Mucosa of descending colon (tissue), 3 donors: ENCODE measurements at regions not wholly inside any gene's neighbourhood (a gene's known extent, or its start where the extent isn't known, plus 50 kb on each side); places are given as distances from the start of the nearest gene placed in this dataset.

ENCODE experiments used
- ATAC-seq: fragments of 200-7000 bp; cut with Tn5 transposase; one replicate; pipeline ENCODE4 v1.9.1; 2020; ENCODE audit warnings: mild to moderate bottlenecking, moderate library complexity
- DNase-seq, 3 donors: peaks; one replicate each; pipeline ENCODE4 v3.0.0-alpha.2; 2020
- H3K36me3 ChIP-seq: fragments of 200-600 bp; one replicate; pipeline ENCODE4 v1.8.0; 2021; ENCODE audit warnings: low read depth, mild to moderate bottlenecking
- H3K4me1 ChIP-seq: fragments of 200-600 bp; one replicate; pipeline ENCODE4 v1.8.0; 2021; ENCODE audit warnings: low read depth, mild to moderate bottlenecking
- H3K4me3 ChIP-seq: fragments of 200-600 bp; one replicate; pipeline ENCODE4 v1.8.0; 2021; ENCODE audit warnings: mild to moderate bottlenecking
- H3K9me3 ChIP-seq: fragments of 200-600 bp; one replicate; pipeline ENCODE4 v1.8.0; 2021; ENCODE audit warnings: mild to moderate bottlenecking
- intact Hi-C, 2 donors: fragments of 100-400 bp; cut with DNase I in 1 of 2; cut with micrococcal nuclease in 1 of 2; formaldehyde crosslinking; loops; one replicate each; pipeline versions ENCODE4 v1.11.0 to v1.11.1; 2022; cut with DNase I, micrococcal nuclease
- TF ChIP-seq, protein P1 (sequence below): fragments of 200-600 bp; IDR thresholded peaks from one replicate; pipeline ENCODE4 v1.8.0; 2022; ENCODE audit warnings: antibody characterized with exemption, mild to moderate bottlenecking
- donor health status: DM: no; HTN: no; CAD: no; lungs with moderate emphysema.
- donor health status: DM: no; HTN: no; CAD: no.
- donor health status: DM: no; HTN: yes; CAD: no.

DNA sequence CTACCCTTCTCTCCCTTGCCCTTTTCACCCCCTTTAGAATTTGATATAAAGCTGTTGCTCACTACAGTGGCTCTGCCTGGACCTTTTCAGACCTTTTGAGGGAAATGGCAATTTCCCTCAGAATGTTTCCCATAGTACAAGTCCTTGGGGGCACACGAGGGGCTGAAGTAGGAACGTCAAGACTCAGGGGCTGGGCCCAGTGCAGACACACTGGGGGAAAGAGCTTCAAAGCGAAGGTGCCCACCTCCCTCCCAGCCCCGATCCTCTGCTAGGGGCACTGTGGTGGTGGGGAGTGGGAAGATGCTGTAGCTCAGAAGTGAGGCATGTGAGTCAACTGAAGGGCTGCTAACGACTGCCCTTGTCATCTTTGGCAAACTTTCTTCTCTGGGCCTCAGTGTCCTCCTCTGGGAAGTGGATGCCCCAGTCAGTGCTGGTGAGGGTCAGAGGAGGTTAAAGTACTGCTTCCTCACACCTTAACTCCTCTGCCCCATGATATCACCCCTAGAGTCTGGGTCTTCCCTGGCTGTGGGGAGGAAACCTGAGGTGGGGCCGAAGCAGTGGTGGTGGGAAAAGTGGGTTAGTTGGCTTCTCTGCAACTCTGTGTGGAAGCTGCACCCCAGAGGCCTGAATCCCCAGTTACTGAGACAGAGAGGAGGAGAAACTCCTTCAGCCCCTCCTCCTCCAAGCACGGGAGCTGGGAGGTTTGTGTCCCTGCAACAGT lies 425.3 kb upstream of the B3GAT1 start:
- no peaks in the 10 kb centered on the region for H3K9me3 ChIP-seq
- ATAC-seq = no peak
- no peak for DNase-seq
- H3K4me3 ChIP-seq = no peak overlapping the region
- no peaks in the 10 kb centered on the region for H3K4me1 ChIP-seq
- TF ChIP-seq, protein P1, sequence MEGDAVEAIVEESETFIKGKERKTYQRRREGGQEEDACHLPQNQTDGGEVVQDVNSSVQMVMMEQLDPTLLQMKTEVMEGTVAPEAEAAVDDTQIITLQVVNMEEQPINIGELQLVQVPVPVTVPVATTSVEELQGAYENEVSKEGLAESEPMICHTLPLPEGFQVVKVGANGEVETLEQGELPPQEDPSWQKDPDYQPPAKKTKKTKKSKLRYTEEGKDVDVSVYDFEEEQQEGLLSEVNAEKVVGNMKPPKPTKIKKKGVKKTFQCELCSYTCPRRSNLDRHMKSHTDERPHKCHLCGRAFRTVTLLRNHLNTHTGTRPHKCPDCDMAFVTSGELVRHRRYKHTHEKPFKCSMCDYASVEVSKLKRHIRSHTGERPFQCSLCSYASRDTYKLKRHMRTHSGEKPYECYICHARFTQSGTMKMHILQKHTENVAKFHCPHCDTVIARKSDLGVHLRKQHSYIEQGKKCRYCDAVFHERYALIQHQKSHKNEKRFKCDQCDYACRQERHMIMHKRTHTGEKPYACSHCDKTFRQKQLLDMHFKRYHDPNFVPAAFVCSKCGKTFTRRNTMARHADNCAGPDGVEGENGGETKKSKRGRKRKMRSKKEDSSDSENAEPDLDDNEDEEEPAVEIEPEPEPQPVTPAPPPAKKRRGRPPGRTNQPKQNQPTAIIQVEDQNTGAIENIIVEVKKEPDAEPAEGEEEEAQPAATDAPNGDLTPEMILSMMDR = no peak
- intact Hi-C loops = no loop called here
- H3K36me3 ChIP-seq = no peaks in the 10 kb centered on the region

- TF ChIP-seq, protein P1 = no peak
- DNase-seq (no peak), ATAC-seq (no peak)
- intact Hi-C loops = no loop called here
- Histone ChIP-seq H3K4me1 (no peaks in the 10 kb centered on the region), H3K4me3 (no peak overlapping the region), H3K9me3 (no peaks in the 10 kb centered on the region), H3K36me3 (no peaks in the 10 kb centered on the region)
These were observed 424.5 kb upstream of the B3GAT1 start for GRCh38 chr11:134836561-134836960.

DNA sequence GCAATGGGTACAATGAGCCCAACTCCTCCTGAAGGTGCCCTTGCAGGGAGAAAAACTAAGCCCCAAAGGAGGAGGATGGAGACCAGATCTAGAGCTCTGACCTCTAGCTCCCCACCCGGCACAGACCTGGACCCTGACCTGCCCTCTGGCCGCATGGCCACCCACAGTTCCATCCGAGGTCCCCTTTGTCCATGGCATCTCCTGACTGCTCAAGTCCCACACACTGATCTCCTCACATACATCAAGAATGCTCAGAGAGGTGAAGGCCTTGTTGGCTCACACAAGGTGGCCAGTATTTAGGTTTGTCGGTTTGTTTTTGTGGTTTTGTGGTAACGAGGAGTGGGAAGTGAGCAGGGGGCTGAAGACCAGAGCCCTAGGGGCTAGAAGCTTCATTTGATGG lies 423.5 kb upstream of the B3GAT1 start:
- Histone ChIP-seq H3K36me3 (no peaks in the 10 kb centered on the region), H3K4me3 (no peak overlapping the region), H3K9me3 (no peaks in the 10 kb centered on the region), H3K4me1 (no peaks in the 10 kb centered on the region)
- TF ChIP-seq, protein P1 = no peak
- ATAC-seq = no peak
- no peak for DNase-seq
- intact Hi-C loops = no loop called here

DNA sequence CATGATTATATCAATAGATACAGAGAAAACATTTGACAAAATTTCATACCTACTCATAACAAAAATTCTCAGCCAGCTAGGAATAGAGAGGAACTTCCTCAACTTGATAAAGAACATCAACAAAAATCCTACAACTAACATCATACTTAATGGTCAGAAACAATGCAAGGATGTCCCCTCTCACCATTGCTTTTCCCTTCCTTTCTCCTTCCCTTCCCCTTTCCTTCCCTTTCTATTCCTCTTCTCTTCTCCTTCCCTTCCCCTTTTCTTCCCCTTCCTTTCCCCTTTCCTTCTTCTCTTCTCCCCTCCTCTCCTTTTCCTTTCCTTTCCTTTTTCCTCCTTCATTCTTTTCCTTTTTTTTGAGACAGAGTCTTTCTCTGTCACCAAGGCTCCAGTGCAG lies 418.3 kb upstream of the B3GAT1 start:
- DNase-seq = no peak
- Histone ChIP-seq H3K4me1 (no peaks in the 10 kb centered on the region), H3K4me3 (no peak overlapping the region), H3K36me3 (no peaks in the 10 kb centered on the region), H3K9me3 (no peaks in the 10 kb centered on the region)
- intact Hi-C loops = no loop called here
- TF ChIP-seq, protein P1 = no peak
- ATAC-seq = no peak

GRCh38 chr11:134823970-134824369 lies 411.9 kb upstream of the B3GAT1 start:
- TF ChIP-seq, protein P1 = no peak
- H3K4me3 ChIP-seq = no peak overlapping the region
- H3K4me1 ChIP-seq = no peaks in the 10 kb centered on the region
- H3K9me3 ChIP-seq = no peaks in the 10 kb centered on the region
- no peaks in the 10 kb centered on the region for H3K36me3 ChIP-seq
- intact Hi-C loops = no loop called here
- DNase-seq = no peak
- no peak for ATAC-seq

GRCh38 chr11:134822897-134823296 lies 410.9 kb upstream of the B3GAT1 start:
- DNase-seq (no peak), ATAC-seq (no peak)
- intact Hi-C loops = no loop called here
- Histone ChIP-seq H3K36me3 (no peaks in the 10 kb centered on the region), H3K4me1 (no peaks in the 10 kb centered on the region), H3K4me3 (no peak overlapping the region), H3K9me3 (no peaks in the 10 kb centered on the region)
- TF ChIP-seq, protein P1 = no peak
